ENCODE measurements at regions not wholly inside any gene's neighbourhood (a gene's known extent, or its start where the extent isn't known, plus 50 kb on each side); places are given as distances from the start of the nearest gene placed in this dataset.

DNA sequence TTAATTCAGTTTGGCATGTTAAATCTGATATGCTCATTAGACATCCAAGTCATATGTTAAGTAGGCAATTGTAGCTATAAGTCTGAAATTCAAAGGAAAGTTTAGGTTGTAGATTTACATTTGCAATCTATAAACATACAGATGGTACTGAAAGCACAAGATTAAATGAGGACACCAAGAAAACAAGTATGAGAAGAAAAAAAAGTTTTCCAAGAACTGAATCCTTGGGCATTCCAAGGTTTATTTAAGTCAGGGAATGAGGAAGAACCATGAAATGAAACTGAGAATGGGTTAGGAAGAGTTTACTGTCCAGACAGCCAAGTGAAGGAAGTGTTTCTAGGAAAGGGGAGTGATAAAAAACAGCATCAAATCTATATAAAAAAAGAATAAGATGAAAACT lies 756.1 kb upstream of the DPPA4 start:
- Histone ChIP-seq H3K27ac (ENCODE audit: low read depth, low read length) (no peak overlapping the region), H3K4me3 (ENCODE audit: low read depth, low read length) (no peak overlapping the region), H3K9me3 (ENCODE audit: control insufficient read depth, insufficient read depth, low read length) (no peaks in the 10 kb centered on the region), H3K27me3 (ENCODE audit: control insufficient read depth, insufficient read depth, low read length) (no peaks in the 10 kb centered on the region)
- ChIA-PET CTCF (no interaction called here), POLR2A (no interaction called here)
- TF ChIP-seq, protein P1, sequence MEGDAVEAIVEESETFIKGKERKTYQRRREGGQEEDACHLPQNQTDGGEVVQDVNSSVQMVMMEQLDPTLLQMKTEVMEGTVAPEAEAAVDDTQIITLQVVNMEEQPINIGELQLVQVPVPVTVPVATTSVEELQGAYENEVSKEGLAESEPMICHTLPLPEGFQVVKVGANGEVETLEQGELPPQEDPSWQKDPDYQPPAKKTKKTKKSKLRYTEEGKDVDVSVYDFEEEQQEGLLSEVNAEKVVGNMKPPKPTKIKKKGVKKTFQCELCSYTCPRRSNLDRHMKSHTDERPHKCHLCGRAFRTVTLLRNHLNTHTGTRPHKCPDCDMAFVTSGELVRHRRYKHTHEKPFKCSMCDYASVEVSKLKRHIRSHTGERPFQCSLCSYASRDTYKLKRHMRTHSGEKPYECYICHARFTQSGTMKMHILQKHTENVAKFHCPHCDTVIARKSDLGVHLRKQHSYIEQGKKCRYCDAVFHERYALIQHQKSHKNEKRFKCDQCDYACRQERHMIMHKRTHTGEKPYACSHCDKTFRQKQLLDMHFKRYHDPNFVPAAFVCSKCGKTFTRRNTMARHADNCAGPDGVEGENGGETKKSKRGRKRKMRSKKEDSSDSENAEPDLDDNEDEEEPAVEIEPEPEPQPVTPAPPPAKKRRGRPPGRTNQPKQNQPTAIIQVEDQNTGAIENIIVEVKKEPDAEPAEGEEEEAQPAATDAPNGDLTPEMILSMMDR (IDR thresholded peaks at IDR 0.05; ENCODE audit: low read depth, low read length): no peak
- no peak for DNase-seq (ENCODE audit: low read depth, low spot score)

DNA sequence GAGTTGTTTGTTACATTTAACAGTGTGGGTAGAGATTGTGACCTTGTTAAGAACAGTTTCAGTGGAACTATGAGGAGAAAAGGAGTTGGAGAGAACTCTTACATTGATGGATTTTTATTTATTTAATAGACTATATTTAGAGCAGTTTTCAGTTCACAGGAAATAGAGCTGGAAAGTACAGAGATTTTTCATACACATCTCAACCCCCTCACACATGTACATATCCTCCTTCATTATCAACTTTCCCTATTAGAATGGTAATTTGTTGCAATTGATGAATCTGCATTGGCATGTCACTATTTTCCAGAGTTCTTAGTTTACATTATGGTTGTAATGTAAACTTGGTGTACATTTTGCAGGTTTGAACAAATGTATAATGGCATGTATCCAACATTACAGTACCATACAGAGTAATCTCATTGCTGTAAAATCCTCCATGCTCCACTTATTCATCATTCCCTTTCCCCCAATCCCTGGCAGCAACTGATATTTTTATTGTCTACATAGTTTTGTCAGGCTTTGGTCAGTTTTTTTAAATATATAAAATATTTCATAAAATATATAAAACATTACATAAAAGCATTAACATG lies 756.6 kb upstream of the DPPA4 start:
- CTCF ChIA-PET: no interaction called here
- POLR2A ChIA-PET: no interaction called here
- H3K4me3 ChIP-seq (ENCODE audit: low read depth, low read length): no peak overlapping the region

DNA sequence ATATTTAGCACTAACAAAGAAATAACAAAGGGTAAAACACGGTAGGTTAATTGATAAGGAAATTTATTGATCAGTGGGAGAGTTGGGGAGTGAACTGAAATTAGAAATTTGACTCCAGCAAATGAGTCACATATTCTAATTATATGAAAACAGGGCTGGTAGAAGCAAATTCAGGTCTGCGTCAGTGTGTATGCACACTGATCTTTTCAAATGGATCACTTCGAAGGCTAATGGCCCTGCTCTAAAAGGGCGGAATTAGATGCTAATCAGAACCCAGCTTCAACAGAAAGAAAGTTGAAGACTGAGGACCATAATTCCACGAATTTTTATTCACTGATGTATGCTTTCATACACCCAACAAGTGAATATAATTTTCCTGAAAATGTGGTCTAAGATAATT lies 762.4 kb upstream of the DPPA4 start:
- Histone ChIP-seq H3K27me3 (ENCODE audit: control insufficient read depth, insufficient read depth, low read length) (no peaks in the 10 kb centered on the region), H3K27ac (ENCODE audit: low read depth, low read length) (no peak overlapping the region), H3K4me3 (ENCODE audit: low read depth, low read length) (no peak overlapping the region), H3K9me3 (ENCODE audit: control insufficient read depth, insufficient read depth, low read length) (no peaks in the 10 kb centered on the region)
- ChIA-PET POLR2A (no interaction called here), CTCF (no interaction called here)
- DNase-seq (ENCODE audit: low read depth, low spot score): no peak
- TF ChIP-seq, protein P1 (IDR thresholded peaks at IDR 0.05; ENCODE audit: low read depth, low read length): no peak

More for the DNA sequence above, 756.6 kb upstream of the DPPA4 start:
- TF ChIP-seq, protein P1 (IDR thresholded peaks at IDR 0.05; ENCODE audit: low read depth, low read length): no peak
- no peak for DNase-seq (ENCODE audit: low read depth, low spot score)
- Histone ChIP-seq H3K27me3 (ENCODE audit: control insufficient read depth, insufficient read depth, low read length) (no peaks in the 10 kb centered on the region), H3K27ac (ENCODE audit: low read depth, low read length) (no peak overlapping the region), H3K9me3 (ENCODE audit: control insufficient read depth, insufficient read depth, low read length) (no peaks in the 10 kb centered on the region)

DNA sequence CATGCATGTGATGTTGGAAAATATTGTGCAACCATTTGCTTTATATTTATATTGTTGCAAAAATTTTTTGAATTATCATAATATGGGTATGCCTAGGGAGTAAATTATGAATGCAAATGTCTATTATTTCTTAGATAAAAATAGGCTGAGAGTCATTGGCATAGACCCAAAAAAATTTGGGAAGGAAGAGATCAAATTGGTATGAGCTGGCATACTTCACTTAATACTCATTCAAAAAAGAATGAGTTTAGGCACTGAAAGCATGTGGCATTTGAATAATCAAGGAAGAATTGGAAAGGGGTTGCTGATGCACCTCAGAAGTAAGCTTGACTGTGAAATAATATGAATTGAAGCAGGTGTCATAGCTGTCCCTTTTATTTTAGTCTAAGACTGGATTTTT lies 764.0 kb upstream of the DPPA4 start:
- CTCF ChIA-PET: no interaction called here
- DNase-seq (ENCODE audit: low read depth, low spot score): no peak

DNA sequence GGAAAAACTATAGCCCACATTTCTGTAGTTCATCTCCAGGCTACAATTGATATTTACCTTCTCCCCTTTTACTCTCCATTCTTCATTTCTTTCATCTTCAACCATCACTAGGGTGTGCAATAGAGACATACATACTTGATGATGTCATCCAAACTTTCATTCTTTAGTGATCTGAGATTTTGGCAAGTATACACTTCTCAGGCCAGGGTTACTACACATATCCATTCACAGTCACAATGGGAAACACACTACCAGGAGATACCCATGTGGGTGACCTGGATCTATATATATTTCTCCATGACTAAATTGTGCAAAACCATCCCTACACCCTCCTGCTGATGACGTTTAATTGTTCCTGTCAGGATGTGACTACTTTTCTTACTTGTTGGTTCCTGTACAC lies 769.5 kb upstream of the DPPA4 start:
- DNase-seq (ENCODE audit: low read depth, low spot score): no peak
- no peaks in the 10 kb centered on the region for H3K9me3 ChIP-seq (ENCODE audit: control insufficient read depth, insufficient read depth, low read length)
- ChIA-PET POLR2A (no interaction called here), CTCF (no interaction called here)
- TF ChIP-seq, protein P1 (IDR thresholded peaks at IDR 0.05; ENCODE audit: low read depth, low read length): no peak
- H3K27me3 ChIP-seq (ENCODE audit: control insufficient read depth, insufficient read depth, low read length): no peaks in the 10 kb centered on the region
- no peak overlapping the region for H3K27ac ChIP-seq (ENCODE audit: low read depth, low read length)
- H3K4me3 ChIP-seq (ENCODE audit: low read depth, low read length): no peak overlapping the region

More for the DNA sequence above, 764.0 kb upstream of the DPPA4 start:
- Histone ChIP-seq H3K27me3 (ENCODE audit: control insufficient read depth, insufficient read depth, low read length) (no peaks in the 10 kb centered on the region), H3K27ac (ENCODE audit: low read depth, low read length) (no peak overlapping the region), H3K9me3 (ENCODE audit: control insufficient read depth, insufficient read depth, low read length) (no peaks in the 10 kb centered on the region), H3K4me3 (ENCODE audit: low read depth, low read length) (no peak overlapping the region)
- TF ChIP-seq, protein P1 (IDR thresholded peaks at IDR 0.05; ENCODE audit: low read depth, low read length): no peak
- POLR2A ChIA-PET: no interaction called here

Measured in AG04450 (cell line).